Esophagus (tissue), 2 donors: ENCODE measurements at regions not wholly inside any gene's neighbourhood (a gene's known extent, or its start where the extent isn't known, plus 50 kb on each side); places are given as distances from the start of the nearest gene placed in this dataset.

Experiments used
- H3K27ac ChIP-seq, 2 donors: one replicate each; pipeline ENCODE4 v1.5.1; 2013; ENCODE audit warnings: low read depth in 2 of 2, mild to moderate bottlenecking in 2 of 2, inconsistent platforms in 1 of 2, low read length in 1 of 2, moderate library complexity in 1 of 2
- H3K27me3 ChIP-seq, 2 donors: one replicate each; pipeline ENCODE4 v1.6.1; 2013; ENCODE audit warnings: low read length in 2 of 2, control low read depth in 1 of 2, mild to moderate bottlenecking in 1 of 2; ENCODE audit not compliant: insufficient read depth in 2 of 2, control insufficient read depth in 1 of 2
- H3K36me3 ChIP-seq, 2 donors: one replicate each; pipeline ENCODE4 v1.6.1; 2013; ENCODE audit warnings: low read length in 1 of 2; ENCODE audit not compliant: control insufficient read depth in 2 of 2, insufficient read depth in 2 of 2
- H3K4me1 ChIP-seq, 2 donors: one replicate each; pipeline ENCODE4 v1.6.1; 2013; ENCODE audit warnings: low read length in 1 of 2; ENCODE audit not compliant: control insufficient read depth in 2 of 2, insufficient read depth in 2 of 2
- H3K4me3 ChIP-seq, 2 donors: one replicate each; pipeline ENCODE4 v1.5.1; 2013; ENCODE audit warnings: low read length in 2 of 2, mild to moderate bottlenecking in 2 of 2, low read depth in 1 of 2, moderate library complexity in 1 of 2
- H3K9me3 ChIP-seq, 2 donors: one replicate each; pipeline ENCODE4 v1.6.1; 2013; ENCODE audit warnings: mild to moderate bottlenecking in 2 of 2, low read depth in 1 of 2, low read length in 1 of 2, moderate library complexity in 1 of 2; ENCODE audit not compliant: control insufficient read depth in 2 of 2, insufficient read depth in 1 of 2
- WGBS, 2 donors: extraction: QIAGEN DNeasy Blood & Tissue Kit; methylation state at CpG; one replicate each; pipeline ENCODE4 v1.1.7; 2013; 5-methylcytosine and 5-hydroxymethylcytosine counted together
- donor health status: healthy with polysubstance abuse.
- donor health status: Bipolar disorder and iron deficiency.

DNA sequence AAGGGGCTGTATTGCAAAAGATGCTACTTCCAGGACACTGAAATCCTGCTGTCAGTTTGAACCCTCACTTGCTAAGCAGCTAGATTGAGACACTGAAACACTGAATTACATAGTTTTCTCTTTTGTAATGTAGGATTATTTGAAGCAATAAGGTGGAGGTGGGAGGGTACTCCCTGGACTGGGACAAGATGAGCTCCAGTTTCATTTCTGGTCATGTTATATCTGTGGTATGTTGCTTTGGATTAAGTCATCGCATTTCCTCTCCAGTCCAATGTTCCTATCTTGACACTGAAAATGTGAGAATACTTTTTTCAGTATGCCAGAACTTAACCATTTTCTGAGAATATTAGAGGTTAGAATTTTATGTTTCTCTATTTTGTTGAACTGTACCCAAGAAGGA is 426.2 kb upstream of the MEX3C start:
- Histone ChIP-seq H3K36me3 (no peaks in the 10 kb centered on the region), H3K27ac (no peak overlapping the region), H3K4me1 (no peaks in the 10 kb centered on the region), H3K27me3 (no peaks in the 10 kb centered on the region), H3K4me3 (no peak overlapping the region), H3K9me3 (no peaks in the 10 kb centered on the region)
- 80 to 82% methylated on average over 1 of the region's 1 CpG for WGBS, 2 donors

DNA sequence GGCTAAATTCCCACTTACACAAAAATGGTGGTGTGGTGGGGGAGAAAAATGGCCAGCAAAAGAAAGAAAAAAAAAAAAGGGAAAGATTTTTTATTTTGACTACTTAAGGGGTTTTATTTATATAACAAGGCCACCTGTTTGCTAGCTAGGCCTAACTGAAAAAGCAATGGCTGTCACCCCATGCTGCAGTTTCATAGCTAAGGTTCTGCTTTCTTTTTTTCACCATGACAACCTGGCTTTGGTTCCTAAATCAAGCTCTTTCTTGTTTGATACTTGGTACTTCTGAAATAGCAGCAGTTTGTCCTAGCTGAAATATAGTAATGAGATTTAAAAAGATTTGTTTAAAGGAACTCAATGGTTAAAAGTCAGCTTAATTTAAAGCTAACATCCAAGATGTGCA is 433.2 kb upstream of the MEX3C start:
- no peaks in the 10 kb centered on the region for H3K4me1 ChIP-seq
- no peak overlapping the region for H3K27ac ChIP-seq
- H3K27me3 ChIP-seq, result no peaks in the 10 kb centered on the region
- H3K9me3 ChIP-seq, result no peaks in the 10 kb centered on the region
- H3K36me3 ChIP-seq, result no peaks in the 10 kb centered on the region
- H3K4me3 ChIP-seq, result no peak overlapping the region

DNA sequence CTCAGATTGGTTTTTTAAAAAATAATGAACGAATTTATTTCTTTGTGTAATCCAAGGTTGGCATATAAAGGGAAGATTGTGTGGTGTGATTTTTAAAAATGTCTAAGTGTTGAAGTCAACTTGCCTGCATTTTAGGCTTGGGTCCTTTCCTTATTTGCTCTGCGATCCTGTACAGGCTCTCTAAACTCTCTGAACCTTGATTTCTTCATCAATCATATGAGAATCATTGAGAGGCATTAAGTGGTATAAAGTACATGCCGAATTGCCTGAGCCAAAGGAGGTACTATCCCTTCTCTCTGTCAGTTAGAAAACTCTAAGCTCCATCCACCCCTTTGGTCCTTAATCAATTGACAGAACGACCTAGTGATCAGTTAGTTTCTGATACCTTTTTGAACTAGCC is 440.4 kb upstream of the MEX3C start:
- no peaks in the 10 kb centered on the region for H3K36me3 ChIP-seq
- no peaks in the 10 kb centered on the region for H3K4me1 ChIP-seq
- H3K27me3 ChIP-seq, result no peaks in the 10 kb centered on the region
- H3K4me3 ChIP-seq, result no peak overlapping the region
- H3K9me3 ChIP-seq, result no peaks in the 10 kb centered on the region
- H3K27ac ChIP-seq, result no peak overlapping the region
- 67 to 72% methylated on average over 4 of the region's 4 CpGs for WGBS, 2 donors

DNA sequence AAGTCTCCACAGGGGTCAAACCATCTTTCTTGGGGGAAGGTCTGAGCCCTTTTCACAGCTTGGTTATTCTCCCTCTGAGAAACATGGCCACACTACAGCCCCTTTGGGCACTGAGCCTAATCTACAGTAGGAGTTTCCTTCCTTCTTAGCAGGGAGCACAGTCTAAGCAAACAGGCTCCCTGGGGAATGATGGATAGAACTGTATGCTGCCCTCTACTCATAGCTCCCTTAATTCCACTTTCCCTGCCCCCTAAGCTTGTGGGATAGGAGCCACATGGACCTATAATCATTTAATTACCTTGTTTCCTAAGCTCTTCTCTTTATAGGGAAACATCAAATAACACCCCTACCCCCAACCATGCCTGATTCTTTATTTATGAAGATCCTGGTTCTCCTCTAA is 442.1 kb upstream of the MEX3C start:
- Histone ChIP-seq H3K36me3 (no peaks in the 10 kb centered on the region), H3K4me3 (no peak overlapping the region), H3K9me3 (no peaks in the 10 kb centered on the region), H3K4me1 (no peaks in the 10 kb centered on the region), H3K27me3 (no peaks in the 10 kb centered on the region), H3K27ac (no peak overlapping the region)

DNA sequence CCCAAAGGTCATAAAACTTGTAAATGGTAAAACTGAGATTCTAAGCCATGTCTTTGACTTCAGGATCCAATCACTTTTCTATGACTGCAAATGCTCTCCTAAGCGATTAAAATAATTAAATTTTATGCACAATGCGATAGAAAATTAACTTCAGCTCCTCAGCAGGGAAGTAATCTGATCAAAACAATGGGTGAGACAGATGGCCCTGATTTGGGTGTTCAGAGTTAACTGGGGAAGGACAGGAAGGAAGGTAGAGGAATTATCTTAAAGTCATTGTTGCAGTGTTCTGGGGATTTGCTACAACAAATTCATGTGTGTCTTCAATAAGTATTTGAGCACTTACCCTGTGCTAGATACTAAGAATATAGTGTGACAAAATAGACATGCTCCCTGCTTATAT is 446.0 kb upstream of the MEX3C start:
- no peak overlapping the region for H3K27ac ChIP-seq
- no peaks in the 10 kb centered on the region for H3K36me3 ChIP-seq
- no peaks in the 10 kb centered on the region for H3K9me3 ChIP-seq
- H3K4me3 ChIP-seq, result no peak overlapping the region
- H3K27me3 ChIP-seq, result no peaks in the 10 kb centered on the region
- WGBS, 2 donors, result 78 to 79% methylated on average over 2 of the region's 2 CpGs
- no peaks in the 10 kb centered on the region for H3K4me1 ChIP-seq

DNA sequence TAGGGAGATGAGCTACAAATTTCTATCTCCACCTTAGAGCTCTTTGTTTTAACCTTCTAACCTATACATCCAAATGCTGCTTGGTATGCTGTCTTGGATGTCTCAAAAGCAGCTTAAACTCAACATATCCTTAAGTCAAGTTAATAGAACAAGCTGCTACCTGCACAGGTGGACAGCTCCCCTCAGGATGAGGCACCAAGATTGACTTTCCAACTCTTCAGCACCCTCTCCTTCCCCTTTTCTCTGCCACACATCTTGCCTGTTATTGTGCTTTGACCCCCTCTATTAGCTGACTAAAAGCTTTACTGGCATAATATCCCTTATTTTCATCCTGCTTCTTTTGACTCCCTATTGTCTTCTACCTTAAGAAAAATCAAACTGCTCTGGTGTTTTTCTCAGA is 448.1 kb upstream of the MEX3C start:
- Histone ChIP-seq H3K27ac (no peak overlapping the region), H3K4me1 (no peaks in the 10 kb centered on the region), H3K36me3 (no peaks in the 10 kb centered on the region), H3K9me3 (no peaks in the 10 kb centered on the region), H3K4me3 (no peak overlapping the region), H3K27me3 (no peaks in the 10 kb centered on the region)

DNA sequence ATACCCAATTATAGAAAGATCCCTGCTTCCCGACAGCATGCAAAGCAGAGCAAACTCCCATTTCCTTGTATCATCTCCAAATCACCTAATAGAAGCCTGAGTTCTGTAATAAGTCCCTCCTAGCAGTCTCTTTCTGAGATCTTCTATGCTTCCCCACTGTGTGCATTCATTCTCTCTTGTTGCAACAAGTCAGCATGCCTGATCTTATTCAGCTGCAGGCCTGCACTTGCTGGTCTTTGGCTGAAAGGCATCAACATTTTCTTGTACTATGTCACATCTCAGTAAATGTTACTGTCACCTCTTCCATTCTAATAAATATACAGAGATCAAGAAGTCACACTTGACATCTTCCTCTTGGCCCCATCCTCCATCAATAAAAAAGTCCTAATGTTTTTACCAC is 449.9 kb upstream of the MEX3C start:
- H3K4me1 ChIP-seq, result no peaks in the 10 kb centered on the region
- H3K36me3 ChIP-seq, result no peaks in the 10 kb centered on the region
- H3K4me3 ChIP-seq, result no peak overlapping the region
- no peaks in the 10 kb centered on the region for H3K27me3 ChIP-seq
- H3K27ac ChIP-seq, result no peak overlapping the region
- 94 to 100% methylated on average over 1 of the region's 1 CpG for WGBS, 2 donors
- no peaks in the 10 kb centered on the region for H3K9me3 ChIP-seq

DNA sequence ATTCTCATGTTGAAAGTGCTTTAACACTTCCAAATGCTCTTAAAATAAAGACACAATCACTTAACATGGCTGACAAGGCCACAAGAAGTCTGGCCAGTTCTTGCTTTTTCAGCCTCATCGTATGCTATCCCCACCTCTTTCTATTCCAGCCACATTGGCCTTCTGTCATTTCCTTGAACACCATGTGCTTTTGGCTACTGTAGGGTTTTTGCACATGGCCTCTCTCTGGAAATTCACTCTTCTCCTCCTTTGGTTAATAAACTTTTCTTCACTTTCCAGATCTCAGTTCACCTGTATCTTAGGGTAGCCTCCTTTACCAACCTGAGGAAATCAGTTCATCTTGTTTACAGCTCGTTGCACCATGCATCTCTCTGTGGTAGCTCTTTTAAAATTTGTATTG is 450.5 kb upstream of the MEX3C start:
- Histone ChIP-seq H3K9me3 (no peaks in the 10 kb centered on the region), H3K4me1 (no peaks in the 10 kb centered on the region), H3K27me3 (no peaks in the 10 kb centered on the region), H3K36me3 (no peaks in the 10 kb centered on the region), H3K4me3 (no peak overlapping the region), H3K27ac (no peak overlapping the region)
- 70 to 73% methylated on average over 2 of the region's 2 CpGs for WGBS, 2 donors

DNA sequence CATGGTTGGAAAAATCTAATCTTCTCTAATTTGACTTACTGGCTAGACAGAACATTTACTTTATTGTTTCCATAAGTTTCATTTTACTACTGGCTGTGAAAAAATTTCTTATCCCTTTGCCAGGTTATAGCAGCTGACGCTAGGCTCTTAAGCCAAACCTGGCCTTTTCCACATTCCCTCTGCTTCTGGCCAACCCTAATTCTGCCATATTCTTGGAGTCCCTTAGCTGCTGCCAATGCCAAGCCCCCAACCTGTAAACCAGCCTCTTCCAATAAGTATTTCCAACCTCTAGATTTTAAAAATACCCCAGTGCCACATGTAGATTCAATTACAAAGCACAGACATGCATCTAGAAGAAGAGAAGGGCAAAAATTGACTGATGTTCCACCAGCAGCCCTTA is 452.3 kb upstream of the MEX3C start:
- H3K27me3 ChIP-seq, result no peaks in the 10 kb centered on the region
- H3K27ac ChIP-seq, result no peak overlapping the region
- 79 to 82% methylated on average over 1 of the region's 1 CpG for WGBS, 2 donors
- no peak overlapping the region for H3K4me3 ChIP-seq
- no peaks in the 10 kb centered on the region for H3K36me3 ChIP-seq
- no peaks in the 10 kb centered on the region for H3K9me3 ChIP-seq
- H3K4me1 ChIP-seq, result no peaks in the 10 kb centered on the region

DNA sequence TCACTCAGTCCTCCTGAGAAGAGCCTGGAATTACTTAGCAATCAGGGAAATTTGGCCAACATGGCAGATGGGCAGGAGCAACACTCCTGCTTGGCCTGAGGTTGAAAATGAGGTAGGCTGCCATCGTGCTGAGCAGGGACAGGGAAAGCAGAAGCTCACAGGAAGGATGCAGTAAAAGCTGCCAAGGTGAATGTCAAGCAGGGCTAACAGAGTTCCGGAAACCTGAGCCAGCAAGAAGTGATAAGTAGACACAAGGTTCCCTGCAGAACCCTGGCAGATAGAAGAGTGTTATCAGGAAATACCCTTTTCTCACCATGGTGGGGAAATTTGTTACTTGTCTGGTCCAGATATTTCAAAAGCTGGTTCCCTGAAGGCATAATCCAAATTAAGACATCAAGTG is 454.3 kb upstream of the MEX3C start:
- 55 to 70% methylated on average over 2 of the region's 2 CpGs for WGBS, 2 donors
- Histone ChIP-seq H3K27me3 (no peaks in the 10 kb centered on the region), H3K9me3 (no peaks in the 10 kb centered on the region), H3K27ac (no peak overlapping the region), H3K4me3 (no peak overlapping the region), H3K4me1 (no peaks in the 10 kb centered on the region), H3K36me3 (no peaks in the 10 kb centered on the region)
